IPS-18a (cell line): ENCODE measurements at regions not wholly inside any gene's neighbourhood (a gene's known extent, or its start where the extent isn't known, plus 50 kb on each side); places are given as distances from the start of the nearest gene placed in this dataset.

ENCODE experiments used
- H3K27ac ChIP-seq: one replicate; pipeline ENCODE4 v1.5.1; 2013; ENCODE audit warnings: low read length
- H3K27me3 ChIP-seq: one replicate; pipeline ENCODE4 v1.6.1; 2013; ENCODE audit warnings: mild to moderate bottlenecking, low read length; ENCODE audit not compliant: control insufficient read depth, insufficient read depth
- H3K36me3 ChIP-seq: one replicate; pipeline ENCODE4 v1.6.1; 2013; ENCODE audit warnings: low read depth, low read length; ENCODE audit not compliant: control insufficient read depth
- H3K4me1 ChIP-seq: one replicate; pipeline ENCODE4 v1.6.1; 2013; ENCODE audit warnings: low read depth, low read length; ENCODE audit not compliant: control insufficient read depth
- H3K4me3 ChIP-seq: one replicate; pipeline ENCODE4 v1.5.1; 2013; ENCODE audit warnings: low read length
- H3K9ac ChIP-seq: one replicate; pipeline ENCODE4 v1.6.1; 2013; ENCODE audit warnings: mild to moderate bottlenecking, low read length, moderate library complexity
- H3K9me3 ChIP-seq: one replicate; pipeline ENCODE4 v1.6.1; 2013; ENCODE audit warnings: low read depth, low read length; ENCODE audit not compliant: control insufficient read depth

DNA sequence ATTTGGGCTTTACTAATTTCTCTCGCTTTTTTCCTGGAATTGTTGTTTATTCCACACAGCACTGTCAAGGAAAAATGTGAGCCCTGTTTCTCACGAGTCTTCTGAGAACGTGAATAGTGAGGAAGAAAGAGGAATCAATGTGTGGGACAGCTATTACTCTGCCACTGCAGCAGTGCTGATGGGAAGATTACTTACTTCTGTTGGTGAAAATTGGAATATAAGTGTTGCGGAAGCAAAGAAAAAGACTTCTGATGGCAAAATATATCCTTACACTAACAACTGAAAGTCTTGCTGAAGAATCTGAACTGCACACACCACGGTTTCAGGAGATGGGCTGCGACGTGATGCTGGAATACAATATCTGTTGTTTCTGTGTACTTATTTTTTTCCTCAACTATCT is 884.2 kb downstream of the AACS start:
- Histone ChIP-seq H3K4me1 (no peaks in the 10 kb centered on the region), H3K9me3 (peaks cover 14% of the 10 kb centered on the region), H3K36me3 (no peaks in the 10 kb centered on the region), H3K27ac (no peak overlapping the region), H3K4me3 (no peak overlapping the region), H3K27me3 (no peaks in the 10 kb centered on the region), H3K9ac (no peak overlapping the region)

DNA sequence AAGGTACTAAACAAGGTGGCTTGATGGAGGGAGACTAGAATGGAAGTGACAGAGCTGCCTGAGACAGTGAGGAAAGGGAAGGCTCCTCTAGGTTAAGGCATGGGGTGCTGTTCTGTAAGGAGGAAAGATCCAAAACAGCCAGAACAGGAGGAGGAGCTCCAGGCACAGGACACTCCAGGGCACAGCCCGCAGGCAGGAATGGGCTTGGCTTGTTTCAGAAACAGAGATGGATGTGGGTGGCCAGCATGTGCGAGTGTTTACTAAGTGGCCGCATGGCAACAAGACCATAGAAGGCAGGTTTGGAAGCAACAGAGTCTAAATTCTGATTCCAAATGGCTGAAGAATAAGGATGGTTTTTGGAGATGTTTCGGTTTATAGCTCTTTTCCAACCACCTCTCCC is 889.1 kb downstream of the AACS start:
- Histone ChIP-seq H3K27ac (no peak overlapping the region), H3K9ac (no peak overlapping the region), H3K4me1 (no peaks in the 10 kb centered on the region), H3K27me3 (no peaks in the 10 kb centered on the region), H3K9me3 (peaks cover 20% of the 10 kb centered on the region), H3K36me3 (no peaks in the 10 kb centered on the region), H3K4me3 (no peak overlapping the region)

DNA sequence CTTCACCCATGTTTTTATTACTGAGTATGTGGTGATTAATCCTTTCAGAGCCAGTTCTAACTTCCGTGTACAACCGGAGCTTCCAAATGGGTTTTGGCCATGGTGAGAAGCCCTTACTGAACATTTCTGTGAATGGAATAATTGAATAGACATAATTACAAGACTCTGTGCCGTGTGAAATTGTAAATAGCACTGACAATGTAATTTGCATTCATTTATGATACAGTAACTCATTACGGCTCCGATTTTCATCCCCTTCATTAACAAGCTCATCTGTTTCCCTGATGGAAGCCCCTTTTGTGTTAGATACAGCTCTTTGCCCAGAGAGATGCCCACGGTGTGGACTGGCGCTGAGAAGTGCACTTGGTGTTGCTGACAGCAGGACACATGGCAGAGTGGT is 891.0 kb downstream of the AACS start:
- H3K27ac ChIP-seq: no peak overlapping the region
- no peaks in the 10 kb centered on the region for H3K27me3 ChIP-seq
- no peak overlapping the region for H3K4me3 ChIP-seq

DNA sequence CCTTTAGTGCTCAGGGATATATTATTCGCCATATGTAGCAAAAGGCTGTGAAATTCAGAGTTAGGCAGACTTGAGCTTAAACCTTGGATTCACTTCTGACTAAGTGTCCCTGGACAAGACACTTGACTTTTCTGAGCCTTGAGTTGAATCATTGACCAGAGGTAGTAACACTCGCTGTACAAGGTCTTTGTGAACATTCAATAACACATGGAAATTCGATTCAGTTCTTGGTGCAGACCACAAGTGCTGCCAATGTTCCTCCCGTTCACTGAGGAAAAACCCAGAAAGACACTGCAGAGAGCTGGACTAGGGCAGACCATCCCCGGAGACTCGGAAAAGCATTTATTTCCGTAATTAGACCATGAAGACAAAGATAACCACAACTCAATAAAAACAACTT is 901.4 kb downstream of the AACS start:
- H3K27ac ChIP-seq: no peak overlapping the region
- H3K4me3 ChIP-seq: no peak overlapping the region
- H3K36me3 ChIP-seq: no peaks in the 10 kb centered on the region
- peaks cover 17% of the 10 kb centered on the region for H3K9me3 ChIP-seq
- no peaks in the 10 kb centered on the region for H3K27me3 ChIP-seq
- H3K4me1 ChIP-seq: no peaks in the 10 kb centered on the region
- H3K9ac ChIP-seq: no peak overlapping the region

More for the DNA sequence above, 891.0 kb downstream of the AACS start:
- no peaks in the 10 kb centered on the region for H3K4me1 ChIP-seq
- H3K9ac ChIP-seq: no peak overlapping the region
- H3K9me3 ChIP-seq: peaks cover 22% of the 10 kb centered on the region
- no peaks in the 10 kb centered on the region for H3K36me3 ChIP-seq

DNA sequence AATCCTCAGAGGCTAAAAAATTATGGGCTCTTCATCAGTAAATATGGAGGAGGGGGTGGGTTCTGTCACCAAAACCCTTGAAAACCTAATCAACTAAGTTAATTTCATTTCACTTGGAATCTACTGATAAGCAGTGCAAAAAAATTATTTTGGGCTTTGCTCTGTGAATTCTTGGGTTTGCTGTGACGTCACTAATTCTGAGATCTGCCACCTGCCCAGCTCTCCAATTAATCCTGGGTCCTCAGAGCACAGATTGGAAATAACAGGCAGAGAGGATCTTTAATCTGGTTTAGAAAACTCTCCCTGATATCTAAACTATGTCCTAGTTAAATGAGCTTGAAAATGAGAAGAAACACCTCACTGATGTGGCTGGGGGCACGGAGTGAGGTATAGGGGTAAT is 903.2 kb downstream of the AACS start:
- H3K4me1 ChIP-seq: no peaks in the 10 kb centered on the region
- no peak overlapping the region for H3K4me3 ChIP-seq
- no peak overlapping the region for H3K9ac ChIP-seq
- H3K9me3 ChIP-seq: peaks cover 14% of the 10 kb centered on the region
- no peak overlapping the region for H3K27ac ChIP-seq
- H3K27me3 ChIP-seq: no peaks in the 10 kb centered on the region
- H3K36me3 ChIP-seq: no peaks in the 10 kb centered on the region

DNA sequence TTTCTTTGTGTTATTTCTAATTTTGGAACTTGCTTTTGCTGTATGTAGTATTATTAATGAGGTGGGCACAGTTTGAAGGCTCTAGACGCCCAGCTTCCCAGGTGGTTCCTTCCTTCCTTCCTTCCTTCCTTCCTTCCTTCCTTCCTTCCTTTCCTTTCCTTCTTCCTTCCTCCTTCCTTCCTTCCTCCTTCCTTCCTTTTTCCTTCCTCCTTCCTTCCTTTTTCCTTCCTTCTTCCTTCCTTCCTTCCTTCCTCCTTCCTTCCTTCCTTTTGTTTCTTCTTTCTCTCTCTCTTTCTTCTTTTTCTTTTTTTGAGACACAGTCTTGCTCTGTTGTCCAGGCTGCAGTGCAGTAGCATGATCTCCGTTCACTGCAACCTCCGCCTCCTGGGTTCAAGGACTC is 906.7 kb downstream of the AACS start:
- Histone ChIP-seq H3K4me1 (no peaks in the 10 kb centered on the region), H3K27me3 (no peaks in the 10 kb centered on the region), H3K4me3 (no peak overlapping the region), H3K27ac (no peak overlapping the region), H3K9me3 (peaks cover 4% of the 10 kb centered on the region), H3K36me3 (no peaks in the 10 kb centered on the region), H3K9ac (no peak overlapping the region)

DNA sequence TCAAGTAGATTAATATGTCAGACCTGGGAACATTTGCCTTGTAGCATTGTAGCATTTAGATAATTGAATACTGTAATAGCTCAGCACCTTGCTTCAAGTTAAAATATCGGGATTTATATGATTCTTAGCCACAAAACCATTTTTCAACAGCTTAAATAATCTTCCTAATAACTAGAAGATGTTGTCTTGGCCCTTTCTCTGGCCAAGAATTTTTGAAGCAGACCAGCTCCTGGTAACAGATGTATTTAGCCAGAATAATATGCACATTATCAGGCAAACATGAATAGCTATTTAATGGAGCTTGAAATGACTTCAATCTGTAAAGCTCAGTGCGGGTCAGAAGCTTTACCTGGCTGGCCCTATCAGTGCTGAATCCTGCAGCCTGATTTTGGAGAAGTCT is 913.1 kb downstream of the AACS start:
- no peaks in the 10 kb centered on the region for H3K4me1 ChIP-seq
- no peak overlapping the region for H3K4me3 ChIP-seq
- H3K9me3 ChIP-seq: peaks cover 2% of the 10 kb centered on the region
- H3K27ac ChIP-seq: no peak overlapping the region
- H3K9ac ChIP-seq: no peak overlapping the region
- H3K27me3 ChIP-seq: no peaks in the 10 kb centered on the region
- no peaks in the 10 kb centered on the region for H3K36me3 ChIP-seq

DNA sequence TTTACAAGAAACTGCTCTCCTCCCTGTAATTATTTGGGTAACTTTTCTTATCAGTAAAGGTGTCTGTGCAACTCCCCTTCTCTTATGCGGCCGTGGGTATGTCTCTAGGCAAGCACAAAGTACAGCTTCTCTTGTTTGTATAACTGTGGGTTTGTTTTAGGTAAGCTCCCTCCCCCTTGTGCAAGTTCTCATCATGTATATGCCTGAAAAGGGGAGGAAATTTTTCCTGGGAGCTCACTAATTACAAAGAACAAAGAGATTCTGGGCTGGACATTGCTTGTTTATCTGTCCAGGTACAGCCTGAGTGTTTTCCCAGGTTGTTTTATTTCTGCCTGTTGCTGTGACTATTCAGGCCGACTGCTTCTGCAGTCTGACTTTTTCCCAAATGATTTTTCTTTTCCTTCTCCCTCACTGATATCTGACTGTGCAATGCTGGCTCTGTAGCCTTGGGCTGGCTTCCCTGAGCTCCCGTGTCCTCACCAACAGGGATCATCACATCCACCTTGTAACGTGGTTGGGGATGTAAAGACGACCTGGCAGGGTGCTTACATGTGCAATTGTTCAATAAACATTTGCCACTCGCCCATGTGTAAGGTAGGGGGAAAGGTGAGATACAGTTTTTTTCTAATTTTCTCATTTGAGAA is 916.5 kb downstream of the AACS start:
- Histone ChIP-seq H3K9me3 (peaks cover 2% of the 10 kb centered on the region), H3K4me3 (no peak overlapping the region), H3K27ac (no peak overlapping the region)

DNA sequence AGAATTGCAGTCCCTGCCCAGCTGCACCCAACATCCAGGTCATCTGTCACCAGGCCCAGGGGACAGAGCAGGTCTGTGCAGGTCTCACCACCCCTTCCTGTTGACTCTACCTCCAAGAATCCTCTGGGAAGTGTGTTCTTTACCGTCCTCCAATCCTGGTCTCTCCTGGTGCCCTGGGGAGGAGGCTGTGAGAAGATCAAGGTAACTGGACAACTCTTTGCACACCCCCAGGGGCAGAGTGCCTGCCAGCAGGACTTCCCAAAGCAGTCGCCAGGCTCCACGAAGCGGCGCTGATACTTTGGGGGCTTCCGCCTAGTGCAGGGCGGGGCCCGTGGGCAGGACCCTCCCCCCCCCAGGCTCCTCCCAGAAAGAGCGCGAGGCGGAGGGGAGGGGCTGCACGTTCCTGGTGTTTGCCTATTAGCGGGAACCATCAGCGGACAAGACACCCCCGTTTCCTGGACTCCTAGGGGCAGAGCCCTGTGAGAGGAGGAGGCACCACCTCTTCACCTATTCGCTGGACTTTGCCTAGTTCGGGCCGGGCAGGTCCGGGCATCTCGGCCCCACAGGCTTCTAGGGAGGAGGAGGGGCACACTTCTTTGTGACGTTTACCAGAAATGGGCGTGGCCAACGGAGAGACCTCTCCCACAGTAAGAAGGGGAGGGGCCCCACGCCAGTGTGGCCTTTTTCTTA is 918.0 kb downstream of the AACS start:
- Histone ChIP-seq H3K4me1 (no peaks in the 10 kb centered on the region), H3K9ac (peak overlapping the region; percentile 18), H3K36me3 (no peaks in the 10 kb centered on the region), H3K27ac (no peak overlapping the region), H3K9me3 (peaks cover 2% of the 10 kb centered on the region), H3K27me3 (no peaks in the 10 kb centered on the region), H3K4me3 (peak overlapping the region; percentile 73)

More for the DNA sequence above, 916.5 kb downstream of the AACS start:
- no peaks in the 10 kb centered on the region for H3K4me1 ChIP-seq
- H3K9ac ChIP-seq: no peak overlapping the region
- no peaks in the 10 kb centered on the region for H3K36me3 ChIP-seq
- H3K27me3 ChIP-seq: no peaks in the 10 kb centered on the region

DNA sequence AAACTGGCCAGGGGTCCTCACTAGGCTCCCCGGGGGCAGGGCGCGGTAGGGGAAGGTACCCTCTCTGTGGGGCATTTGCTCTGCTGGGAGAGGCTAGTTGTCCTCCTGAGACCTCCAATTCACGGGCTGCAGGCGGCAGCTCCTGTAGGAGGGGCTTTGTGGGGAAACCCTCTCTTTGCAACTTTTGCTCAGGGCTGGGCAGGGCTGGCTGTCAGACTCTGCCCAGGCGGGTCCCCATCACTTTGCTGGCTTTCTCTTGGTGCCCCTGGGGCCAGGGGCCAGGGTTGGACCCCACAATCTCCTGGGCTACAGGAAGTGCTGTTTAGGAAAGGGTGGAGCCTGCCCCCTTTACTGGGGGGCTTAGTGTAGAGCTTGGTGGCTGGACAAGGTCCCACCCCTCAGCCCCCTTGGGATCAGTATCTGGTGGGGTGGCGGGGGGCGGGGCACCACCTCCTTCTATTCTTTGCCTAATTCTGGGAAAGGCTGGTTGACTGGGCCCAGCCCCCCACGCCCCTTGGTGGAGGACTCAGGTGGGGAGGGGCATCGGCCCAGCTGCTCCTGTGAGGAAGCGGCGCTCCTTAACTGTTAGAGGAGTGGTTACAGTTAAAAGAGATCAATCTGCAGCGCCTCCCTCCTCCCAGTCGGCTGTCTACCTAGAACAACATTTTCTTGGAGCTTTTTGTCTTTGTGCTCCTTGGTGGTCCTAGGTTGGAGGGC is 918.7 kb downstream of the AACS start:
- peak overlapping the region; percentile 50 for H3K9ac ChIP-seq
- H3K27ac ChIP-seq: peak overlapping the region; percentile 52

DNA sequence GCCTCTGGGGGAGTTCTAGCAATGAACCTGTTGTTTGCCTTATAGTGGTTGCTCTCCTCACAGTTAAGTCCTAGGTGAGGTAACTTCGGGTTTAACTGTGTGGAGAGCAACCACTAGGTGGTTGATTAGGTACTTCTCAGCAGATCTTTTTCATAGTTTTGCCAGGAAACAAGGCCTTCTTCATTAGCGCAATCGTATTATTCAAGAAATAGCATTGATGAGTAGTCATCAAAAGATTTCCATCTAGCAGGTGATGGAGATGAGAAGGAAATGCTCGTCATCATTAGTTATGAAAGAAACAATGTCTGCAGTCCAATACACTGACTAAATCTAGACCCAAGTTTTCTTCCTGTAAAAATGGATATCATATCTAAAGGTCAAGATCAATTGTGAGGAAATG is 923.3 kb downstream of the AACS start:
- Histone ChIP-seq H3K4me1 (no peaks in the 10 kb centered on the region), H3K27ac (no peak overlapping the region), H3K9ac (no peak overlapping the region), H3K27me3 (no peaks in the 10 kb centered on the region), H3K36me3 (no peaks in the 10 kb centered on the region), H3K9me3 (peaks cover 10% of the 10 kb centered on the region), H3K4me3 (no peak overlapping the region)

More for the DNA sequence above, 918.7 kb downstream of the AACS start:
- H3K4me3 ChIP-seq: peak overlapping the region; percentile 73
- no peaks in the 10 kb centered on the region for H3K36me3 ChIP-seq
- H3K9me3 ChIP-seq: no peaks in the 10 kb centered on the region
- no peaks in the 10 kb centered on the region for H3K4me1 ChIP-seq
- no peaks in the 10 kb centered on the region for H3K27me3 ChIP-seq
